ENCODE measurements at regions not wholly inside any gene's neighbourhood (a gene's known extent, or its start where the extent isn't known, plus 50 kb on each side); places are given as distances from the start of the nearest gene placed in this dataset.
"Not testable (repeated sequence)": the region's sequence is repeated elsewhere in the genome, so short reads cannot be mapped to it uniquely, and the experiment has no call there.

GRCh38 chr1:53391982-53392381, 64.1 kb upstream of the LRP8 start:
- Mint-ChIP-seq H3K9me3 (no peaks in the 10 kb centered on the region), H3K4me3 (no peak overlapping the region), H3K27ac (ENCODE audit: low read depth) (peak overlapping the region; percentile 20), H3K4me1 (no peaks in the 10 kb centered on the region), H3K36me3 (ENCODE audit: insufficient read depth) (peaks cover 4% of the 10 kb centered on the region), H3K27me3 (no peaks in the 10 kb centered on the region)
- no peak for ATAC-seq (replicated peaks; ENCODE audit: extremely low read depth, poor library complexity, severe bottlenecking)
- no peak for DNase-seq (ENCODE audit: low spot score in 2 of 2)

GRCh38 chr1:53392460-53392859, 64.6 kb upstream of the LRP8 start:
- H3K9me3 Mint-ChIP-seq: no peaks in the 10 kb centered on the region
- H3K4me1 Mint-ChIP-seq: no peaks in the 10 kb centered on the region
- H3K27me3 Mint-ChIP-seq: no peaks in the 10 kb centered on the region
- no peak overlapping the region for H3K4me3 Mint-ChIP-seq
- DNase-seq (ENCODE audit: low spot score in 2 of 2) (no peak), ATAC-seq (replicated peaks; ENCODE audit: extremely low read depth, poor library complexity, severe bottlenecking) (no peak)
- H3K36me3 Mint-ChIP-seq (ENCODE audit: insufficient read depth): peaks cover 4% of the 10 kb centered on the region
- no peak overlapping the region for H3K27ac Mint-ChIP-seq (ENCODE audit: low read depth)

GRCh38 chr1:53393325-53393792, 65.5 kb upstream of the LRP8 start:
- Mint-ChIP-seq H3K27me3 (no peaks in the 10 kb centered on the region), H3K27ac (ENCODE audit: low read depth) (no peak overlapping the region), H3K9me3 (no peaks in the 10 kb centered on the region), H3K36me3 (ENCODE audit: insufficient read depth) (peaks cover 4% of the 10 kb centered on the region), H3K4me1 (no peaks in the 10 kb centered on the region), H3K4me3 (no peak overlapping the region)
- peak; percentile 49 to 67 for DNase-seq (ENCODE audit: low spot score in 2 of 2)
- peak; percentile 43 for ATAC-seq (replicated peaks; ENCODE audit: extremely low read depth, poor library complexity, severe bottlenecking)

- Mint-ChIP-seq H3K36me3 (ENCODE audit: insufficient read depth) (peaks cover 4% of the 10 kb centered on the region), H3K4me3 (no peak overlapping the region), H3K27ac (ENCODE audit: low read depth) (no peak overlapping the region), H3K9me3 (no peaks in the 10 kb centered on the region), H3K27me3 (no peaks in the 10 kb centered on the region), H3K4me1 (no peaks in the 10 kb centered on the region)
- ATAC-seq (replicated peaks; ENCODE audit: extremely low read depth, poor library complexity, severe bottlenecking) (no peak), DNase-seq (ENCODE audit: low spot score in 2 of 2) (no peak)
Measured at GRCh38 chr1:53394306-53394705, 64.9 kb upstream of the DMRTB1 start.

GRCh38 chr1:53395671-53396215, 63.5 kb upstream of the DMRTB1 start:
- H3K4me3 Mint-ChIP-seq: no peak overlapping the region
- ATAC-seq (replicated peaks; ENCODE audit: extremely low read depth, poor library complexity, severe bottlenecking) (no peak), DNase-seq (ENCODE audit: low spot score in 2 of 2) (no peak)
- no peaks in the 10 kb centered on the region for H3K27me3 Mint-ChIP-seq
- no peaks in the 10 kb centered on the region for H3K4me1 Mint-ChIP-seq
- H3K9me3 Mint-ChIP-seq: no peaks in the 10 kb centered on the region
- peaks cover 4% of the 10 kb centered on the region for H3K36me3 Mint-ChIP-seq (ENCODE audit: insufficient read depth)
- H3K27ac Mint-ChIP-seq (ENCODE audit: low read depth): peak overlapping the region; percentile 74

- peak overlapping the region; percentile 74 for H3K27ac Mint-ChIP-seq (ENCODE audit: low read depth)
- H3K4me1 Mint-ChIP-seq: no peaks in the 10 kb centered on the region
- no peaks in the 10 kb centered on the region for H3K9me3 Mint-ChIP-seq
Measured at GRCh38 chr1:53396573-53397268, 62.5 kb upstream of the DMRTB1 start.

DNA sequence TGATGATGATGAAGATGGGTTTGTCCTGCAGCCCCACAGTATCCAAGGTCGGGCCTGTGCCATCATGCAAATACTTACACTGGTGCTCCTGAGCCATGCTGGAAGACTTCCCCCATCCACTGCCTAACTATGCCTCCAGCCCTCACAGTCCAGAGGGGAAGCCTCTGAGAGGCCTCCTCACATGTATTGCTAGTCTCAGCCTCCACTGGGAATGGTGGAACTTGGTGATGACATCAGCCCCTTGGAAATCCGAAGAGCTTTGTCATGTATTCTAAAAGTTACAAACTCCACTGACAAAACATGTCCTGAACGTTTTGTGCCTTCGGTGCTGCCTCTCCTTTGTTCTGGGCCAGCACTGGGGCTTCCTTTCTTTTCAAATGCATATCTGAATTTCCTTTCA, 61.1 kb upstream of the DMRTB1 start:
- no peak for DNase-seq (ENCODE audit: low spot score in 2 of 2)
- H3K4me3 Mint-ChIP-seq: no peak overlapping the region
- H3K9me3 Mint-ChIP-seq: no peaks in the 10 kb centered on the region
- no peaks in the 10 kb centered on the region for H3K4me1 Mint-ChIP-seq
- no peaks in the 10 kb centered on the region for H3K27me3 Mint-ChIP-seq
- no peak overlapping the region for H3K27ac Mint-ChIP-seq (ENCODE audit: low read depth)
- H3K36me3 Mint-ChIP-seq (ENCODE audit: insufficient read depth): peaks cover 3% of the 10 kb centered on the region
- ATAC-seq (replicated peaks; ENCODE audit: extremely low read depth, poor library complexity, severe bottlenecking): no peak

More at GRCh38 chr1:53396573-53397268, 62.5 kb upstream of the DMRTB1 start:
- H3K4me3 Mint-ChIP-seq: no peak overlapping the region
- H3K27me3 Mint-ChIP-seq: no peaks in the 10 kb centered on the region
- DNase-seq (ENCODE audit: low spot score in 2 of 2) (no peak), ATAC-seq (replicated peaks; ENCODE audit: extremely low read depth, poor library complexity, severe bottlenecking) (no peak)
- peaks cover 3% of the 10 kb centered on the region for H3K36me3 Mint-ChIP-seq (ENCODE audit: insufficient read depth)

GRCh38 chr1:53398576-53399365, 60.4 kb upstream of the DMRTB1 start:
- Mint-ChIP-seq H3K9me3 (no peaks in the 10 kb centered on the region), H3K27me3 (no peaks in the 10 kb centered on the region), H3K27ac (ENCODE audit: low read depth) (no peak overlapping the region), H3K4me1 (no peaks in the 10 kb centered on the region), H3K4me3 (no peak overlapping the region), H3K36me3 (ENCODE audit: insufficient read depth) (no peaks in the 10 kb centered on the region)
- no peak for ATAC-seq (replicated peaks; ENCODE audit: extremely low read depth, poor library complexity, severe bottlenecking)
- no peak for DNase-seq (ENCODE audit: low spot score in 2 of 2)

GRCh38 chr1:53399370-53400133, 59.6 kb upstream of the DMRTB1 start:
- ATAC-seq (replicated peaks; ENCODE audit: extremely low read depth, poor library complexity, severe bottlenecking); H3K27ac Mint-ChIP-seq (ENCODE audit: low read depth); H3K27me3 Mint-ChIP-seq; H3K36me3 Mint-ChIP-seq (ENCODE audit: insufficient read depth); DNase-seq (ENCODE audit: low spot score in 2 of 2); H3K9me3 Mint-ChIP-seq; H3K4me3 Mint-ChIP-seq; H3K4me1 Mint-ChIP-seq: not testable (repeated sequence)

GRCh38 chr1:53400761-53401674, 58.2 kb upstream of the DMRTB1 start:
- no peak for DNase-seq (ENCODE audit: low spot score in 2 of 2)
- no peak overlapping the region for H3K4me3 Mint-ChIP-seq
- peak overlapping the region; percentile 44 for H3K27ac Mint-ChIP-seq (ENCODE audit: low read depth)

GRCh38 chr1:53401813-53402745, 57.1 kb upstream of the DMRTB1 start:
- H3K27ac Mint-ChIP-seq (ENCODE audit: low read depth): no peak overlapping the region
- peaks cover 6% of the 10 kb centered on the region for H3K4me1 Mint-ChIP-seq
- H3K36me3 Mint-ChIP-seq (ENCODE audit: insufficient read depth): no peaks in the 10 kb centered on the region
- no peaks in the 10 kb centered on the region for H3K9me3 Mint-ChIP-seq
- H3K4me3 Mint-ChIP-seq: no peak overlapping the region
- DNase-seq (ENCODE audit: low spot score in 2 of 2) (no peak), ATAC-seq (replicated peaks; ENCODE audit: extremely low read depth, poor library complexity, severe bottlenecking) (no peak)
- no peaks in the 10 kb centered on the region for H3K27me3 Mint-ChIP-seq

More at GRCh38 chr1:53400761-53401674, 58.2 kb upstream of the DMRTB1 start:
- ATAC-seq (replicated peaks; ENCODE audit: extremely low read depth, poor library complexity, severe bottlenecking): no peak
- no peaks in the 10 kb centered on the region for H3K36me3 Mint-ChIP-seq (ENCODE audit: insufficient read depth)
- no peaks in the 10 kb centered on the region for H3K4me1 Mint-ChIP-seq
- H3K27me3 Mint-ChIP-seq: no peaks in the 10 kb centered on the region
- no peaks in the 10 kb centered on the region for H3K9me3 Mint-ChIP-seq
